Epithelial cell of prostate (primary cell): ENCODE measurements at regions not wholly inside any gene's neighbourhood (a gene's known extent, or its start where the extent isn't known, plus 50 kb on each side); places are given as distances from the start of the nearest gene placed in this dataset.

Experiments
- DNase-seq: peaks from one replicate; pipeline ENCODE4 v3.0.0-alpha.2; 2011; ENCODE audit warnings: low read depth, low spot score
- H3K27ac ChIP-seq: fragments of 450-650 bp; 2 replicates; pipeline ENCODE4 v1.5.1; 2017; ENCODE audit warnings: mild to moderate bottlenecking

GRCh38 chr18:65423776-65424175 is 327.0 kb upstream of the CDH7 start:
- H3K27ac ChIP-seq: no peak overlapping the region
- DNase-seq: no peak

GRCh38 chr18:65422544-65423136 is 328.2 kb upstream of the CDH7 start:
- DNase-seq: no peak
- H3K27ac ChIP-seq: no peak overlapping the region

- H3K27ac ChIP-seq: no peak overlapping the region
- DNase-seq: peak; percentile 18
These were observed 335.7 kb upstream of the CDH7 start for GRCh38 chr18:65415098-65415497.

- no peak overlapping the region for H3K27ac ChIP-seq
- DNase-seq: no peak
These were observed 336.3 kb upstream of the CDH7 start for GRCh38 chr18:65414501-65414900.

GRCh38 chr18:65411061-65411460 is 339.8 kb upstream of the CDH7 start:
- no peak for DNase-seq
- H3K27ac ChIP-seq: no peak overlapping the region

- no peak for DNase-seq
- no peak overlapping the region for H3K27ac ChIP-seq
These were observed 341.6 kb upstream of the CDH7 start for GRCh38 chr18:65409261-65409660.

- H3K27ac ChIP-seq: no peak overlapping the region
- no peak for DNase-seq
These were observed 347.3 kb upstream of the CDH7 start for GRCh38 chr18:65403534-65403933.

GRCh38 chr18:65399091-65399490 is 351.7 kb upstream of the CDH7 start:
- no peak for DNase-seq
- H3K27ac ChIP-seq: no peak overlapping the region

GRCh38 chr18:65398347-65399075 is 352.3 kb upstream of the CDH7 start:
- DNase-seq: no peak
- no peak overlapping the region for H3K27ac ChIP-seq

GRCh38 chr18:65380986-65381385 is 369.8 kb upstream of the CDH7 start:
- H3K27ac ChIP-seq: no peak overlapping the region
- DNase-seq: no peak

GRCh38 chr18:65380571-65380970 is 370.2 kb upstream of the CDH7 start:
- no peak overlapping the region for H3K27ac ChIP-seq
- DNase-seq: no peak

GRCh38 chr18:65372904-65373303 is 377.9 kb upstream of the CDH7 start:
- H3K27ac ChIP-seq: no peak overlapping the region
- DNase-seq: no peak

GRCh38 chr18:65365245-65365980 is 385.4 kb upstream of the CDH7 start:
- no peak for DNase-seq

GRCh38 chr18:65363911-65364632 is 386.7 kb upstream of the CDH7 start:
- H3K27ac ChIP-seq: no peak overlapping the region
- no peak for DNase-seq

More at GRCh38 chr18:65365245-65365980, 385.4 kb upstream of the CDH7 start:
- no peak overlapping the region for H3K27ac ChIP-seq

GRCh38 chr18:65363011-65363410 is 387.8 kb upstream of the CDH7 start:
- no peak overlapping the region for H3K27ac ChIP-seq
- DNase-seq: no peak

- no peak for DNase-seq
- H3K27ac ChIP-seq: no peak overlapping the region
These were observed 391.3 kb upstream of the CDH7 start for GRCh38 chr18:65359479-65359878.

GRCh38 chr18:65358306-65358705 is 392.5 kb upstream of the CDH7 start:
- DNase-seq: no peak
- no peak overlapping the region for H3K27ac ChIP-seq

GRCh38 chr18:65352186-65352585 is 398.6 kb upstream of the CDH7 start:
- DNase-seq: no peak

GRCh38 chr18:65349635-65350034 is 401.2 kb upstream of the CDH7 start:
- H3K27ac ChIP-seq: no peak overlapping the region
- no peak for DNase-seq

More at GRCh38 chr18:65352186-65352585, 398.6 kb upstream of the CDH7 start:
- H3K27ac ChIP-seq: no peak overlapping the region

GRCh38 chr18:65347446-65347845 is 403.4 kb upstream of the CDH7 start:
- no peak overlapping the region for H3K27ac ChIP-seq
- DNase-seq: no peak

GRCh38 chr18:65346086-65346485 is 404.7 kb upstream of the CDH7 start:
- no peak for DNase-seq
- H3K27ac ChIP-seq: no peak overlapping the region
